ENCODE measurements at regions not wholly inside any gene's neighbourhood (a gene's known extent, or its start where the extent isn't known, plus 50 kb on each side); places are given as distances from the start of the nearest gene placed in this dataset.

GRCh38 chr9:81174023-81174422 is 515.3 kb downstream of the TLE1 start:
- TF ChIP-seq, protein P1, sequence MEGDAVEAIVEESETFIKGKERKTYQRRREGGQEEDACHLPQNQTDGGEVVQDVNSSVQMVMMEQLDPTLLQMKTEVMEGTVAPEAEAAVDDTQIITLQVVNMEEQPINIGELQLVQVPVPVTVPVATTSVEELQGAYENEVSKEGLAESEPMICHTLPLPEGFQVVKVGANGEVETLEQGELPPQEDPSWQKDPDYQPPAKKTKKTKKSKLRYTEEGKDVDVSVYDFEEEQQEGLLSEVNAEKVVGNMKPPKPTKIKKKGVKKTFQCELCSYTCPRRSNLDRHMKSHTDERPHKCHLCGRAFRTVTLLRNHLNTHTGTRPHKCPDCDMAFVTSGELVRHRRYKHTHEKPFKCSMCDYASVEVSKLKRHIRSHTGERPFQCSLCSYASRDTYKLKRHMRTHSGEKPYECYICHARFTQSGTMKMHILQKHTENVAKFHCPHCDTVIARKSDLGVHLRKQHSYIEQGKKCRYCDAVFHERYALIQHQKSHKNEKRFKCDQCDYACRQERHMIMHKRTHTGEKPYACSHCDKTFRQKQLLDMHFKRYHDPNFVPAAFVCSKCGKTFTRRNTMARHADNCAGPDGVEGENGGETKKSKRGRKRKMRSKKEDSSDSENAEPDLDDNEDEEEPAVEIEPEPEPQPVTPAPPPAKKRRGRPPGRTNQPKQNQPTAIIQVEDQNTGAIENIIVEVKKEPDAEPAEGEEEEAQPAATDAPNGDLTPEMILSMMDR (IDR thresholded peaks at IDR 0.05) = no peak
- TF ChIP-seq POLR2AphosphoS5 (IDR thresholded peaks at IDR 0.05; ENCODE audit: insufficient read depth in 1 of 2, low read depth in 1 of 2) = no peak
- TF ChIP-seq POLR2A (IDR thresholded peaks at IDR 0.05) = no peak

Measured in vagina (tissue), 2 donors.